K562 (cell line): ENCODE measurements at regions not wholly inside any gene's neighbourhood (a gene's known extent, or its start where the extent isn't known, plus 50 kb on each side); places are given as distances from the start of the nearest gene placed in this dataset.

Experiments used
- ATAC-seq: fragments of 200-7000 bp; cut with Tn5 transposase; 3 replicates; pipeline ENCODE4 v1.9.1; 2020; ENCODE audit warnings: moderate library complexity
- BruUV-seq: library from RNA; stranded (reverse); fragments of 400-500 nt; replicated peaks from 2 replicates; lab custom pipeline; 2021; lab: Mats Ljungman, UMichigan
- CTCF ChIA-PET: fragments of 300-600 bp; formaldehyde crosslinking; extraction: SDS; loops from one replicate; lab custom pipeline; 2021; ENCODE audit warnings: low intra/inter-chr PET ratio; lab: Yijun Ruan, JAX
- POLR2A ChIA-PET: fragments of 300-600, 350-650 bp; sonication (Branson Sonifier 250); formaldehyde crosslinking; extraction: SDS; loops from one replicate; lab custom pipeline; 2021; ENCODE audit warnings: antibody characterized with exemption, inconsistent platforms; lab: Yijun Ruan, JAX
- DNase-seq, 4 experiments: peaks; one replicate each; pipeline versions ENCODE4 v3.0.0 to v3.0.0-alpha.2; 2011 to 2018; ENCODE audit warnings: low spot score in 3 of 4, mixed read lengths in 3 of 4; ENCODE audit errors: extremely low read depth in 1 of 4
- FAIRE-seq: peaks from 2 replicates; lab custom pipeline; 2011; peaks lifted over from hg19 to GRCh38; lab: Jason Lieb, UNC
- H2AFZ ChIP-seq: 2 replicates; pipeline ENCODE4 v1.6.0; 2011; ENCODE audit warnings: low read depth, low read length, control low read depth, inconsistent platforms
- H3K27ac ChIP-seq: fragments of 200-600 bp; 3 replicates; pipeline ENCODE4 v1.8.0; 2011; ENCODE audit warnings: low read depth, mild to moderate bottlenecking, control low read depth, inconsistent platforms, low read length, moderate library complexity, mixed read lengths; ENCODE audit errors: extremely low read depth
- H3K27me3 ChIP-seq, 2 experiments: fragments of 300-600 bp in 1 of 2; 2 replicates in 1 of 2; 3 replicates in 1 of 2; pipeline versions ENCODE4 v1.6.0 to v1.8.0; 2011; ENCODE audit warnings: inconsistent platforms in 2 of 2, low read length in 2 of 2, mild to moderate bottlenecking in 1 of 2, mixed read lengths in 1 of 2, moderate library complexity in 1 of 2; ENCODE audit not compliant: control insufficient read depth in 2 of 2, insufficient read depth in 2 of 2
- H3K36me3 ChIP-seq: fragments of 300-600 bp; 3 replicates; pipeline ENCODE4 v1.8.0; 2011; ENCODE audit warnings: mild to moderate bottlenecking, low read length, inconsistent platforms; ENCODE audit not compliant: control insufficient read depth, insufficient read depth
- H3K4me1 ChIP-seq, 2 experiments: fragments of 200-600 bp in 1 of 2; replicated peaks in 1 of 2; 2 replicates in 1 of 2; 3 replicates in 1 of 2; pipeline versions ENCODE4 v1.5.1 to v1.8.0; 2011; ENCODE audit warnings: inconsistent platforms in 2 of 2, low read length in 2 of 2, mild to moderate bottlenecking in 1 of 2, mixed read lengths in 1 of 2, moderate library complexity in 1 of 2; ENCODE audit not compliant: control insufficient read depth in 2 of 2, insufficient read depth in 2 of 2
- H3K4me2 ChIP-seq: 2 replicates; pipeline ENCODE4 v1.6.1; 2011; ENCODE audit warnings: low read length, control low read depth, inconsistent platforms, mixed read lengths; ENCODE audit not compliant: insufficient read depth
- H3K4me3 ChIP-seq: fragments of 200-600 bp; sonication (generic), shearing (Covaris generic); 2 replicates; pipeline ENCODE4 v1.5.1; 2016; ENCODE audit warnings: control low read depth, inconsistent platforms
- H3K79me2 ChIP-seq: fragments of 200-600 bp; 3 replicates; pipeline ENCODE4 v1.8.0; 2011; ENCODE audit warnings: low read length, inconsistent platforms; ENCODE audit not compliant: control insufficient read depth, insufficient read depth
- H3K9ac ChIP-seq, 2 experiments: 2 replicates each; pipeline versions ENCODE4 v1.6.0 to v1.6.1; 2011; ENCODE audit warnings: low read depth in 2 of 2, low read length in 2 of 2, control low read depth in 1 of 2, inconsistent platforms in 1 of 2, mild to moderate bottlenecking in 1 of 2, mixed read lengths in 1 of 2; ENCODE audit not compliant: insufficient read depth in 1 of 2
- H3K9me1 ChIP-seq: one replicate; pipeline ENCODE4 v1.6.0; 2011; ENCODE audit warnings: inconsistent platforms, mild to moderate bottlenecking, low read length, moderate library complexity; ENCODE audit not compliant: control insufficient read depth, insufficient read depth
- H3K9me3 ChIP-seq: replicated peaks from 2 replicates; pipeline ENCODE4 v1.5.1; 2011; ENCODE audit warnings: low read depth, low read length, inconsistent platforms; ENCODE audit not compliant: control insufficient read depth, insufficient read depth
- H4K20me1 ChIP-seq: replicated peaks from 2 replicates; pipeline ENCODE4 v1.6.1; 2011; ENCODE audit warnings: low read length, inconsistent platforms, mixed read lengths; ENCODE audit not compliant: control insufficient read depth, insufficient read depth
- BRD9 ChIP-seq: fragments of 450-650 bp; IDR thresholded peaks from 2 replicates; pipeline ENCODE4 v1.6.1; 2018; ENCODE audit warnings: low read depth; ENCODE audit not compliant: partially characterized antibody
- ZNF407 ChIP-seq: fragments of 450-650 bp; IDR thresholded peaks from 2 replicates; pipeline ENCODE4 v1.6.1; 2016; ENCODE audit warnings: low read depth
- ZNF583 ChIP-seq: fragments of 250-450 bp; sonication (Bioruptor Pico); IDR thresholded peaks from 2 replicates; pipeline ENCODE4 v1.4.0; 2020
- WGBS: fragments of 100-300 bp; shearing (Covaris generic); methylation state at CpG from one replicate; pipeline ENCODE4 v1.1.6; 2016; ENCODE audit warnings: low coverage, mixed read lengths; ENCODE audit not compliant: insufficient coverage; ENCODE audit errors: missing lambda C conversion rate; 5-methylcytosine and 5-hydroxymethylcytosine counted together
- in situ Hi-C: fragments of 300-500 bp; cut with MboI; formaldehyde crosslinking; loops from 4 replicates; pipeline ENCODE4 v1.15.0; 2018; ENCODE audit warnings: inconsistent platforms, mixed read lengths
- intact Hi-C: fragments of 100-400 bp; cut with micrococcal nuclease; formaldehyde crosslinking; loops from 2 replicates; pipeline ENCODE4 v1.14.2; 2022

GRCh38 chr6:8875986-8876385, 440.6 kb upstream of the SLC35B3 start:
- FAIRE-seq (no peak), DNase-seq (no peak), ATAC-seq (no peak)
- Histone ChIP-seq H3K27ac (no peak overlapping the region), H3K9me3 (0 out of 2 replicates have a peak, but pooled peaks cover 1% of the 10 kb centered on the region), H3K36me3 (no peaks in the 10 kb centered on the region), H3K4me1 (no peaks in the 10 kb centered on the region), H3K4me2 (no peak overlapping the region), H3K9me1 (no peaks in the 10 kb centered on the region), H3K4me3 (no peak overlapping the region), H3K79me2 (no peaks in the 10 kb centered on the region), H4K20me1 (no peaks in the 10 kb centered on the region), H2AFZ (no peak overlapping the region), H3K27me3 (no peaks in the 10 kb centered on the region), H3K9ac (no peak overlapping the region)
- 0% methylated on average over 4 of the region's 4 CpGs for WGBS
- ChIA-PET CTCF (no interaction called here), POLR2A (no interaction called here)
- BruUV-seq, result no TSS peak
- in situ Hi-C loops (no loop called here), intact Hi-C loops (no loop called here)
- no peak for TF ChIP-seq ZNF583 (CRISPR knock-in tag)
- TF ChIP-seq BRD9, result no peak
- TF ChIP-seq ZNF407, result no peak
